IMR-90 (cell line): ENCODE measurements at regions not wholly inside any gene's neighbourhood (a gene's known extent, or its start where the extent isn't known, plus 50 kb on each side); places are given as distances from the start of the nearest gene placed in this dataset.

ENCODE experiments used
- ATAC-seq: fragments of 200-7000 bp; cut with Tn5 transposase; 2 replicates; pipeline ENCODE4 v1.9.1; 2020; ENCODE audit warnings: low read depth, mild to moderate bottlenecking, moderate library complexity
- BruUV-seq: library from RNA; stranded (reverse); fragments of 400-500 nt; replicated peaks from 2 replicates; lab custom pipeline; 2021; lab: Mats Ljungman, UMichigan
- CTCF ChIA-PET: fragments of 300-600 bp; formaldehyde crosslinking; extraction: SDS; loops from one replicate; lab custom pipeline; 2021; ENCODE audit warnings: antibody characterized with exemption; lab: Yijun Ruan, JAX
- POLR2A ChIA-PET: fragments of 300-600 bp; sonication (Branson Sonifier 250); formaldehyde crosslinking; loops from one replicate; lab custom pipeline; 2022; ENCODE audit warnings: antibody characterized with exemption; ENCODE audit not compliant: unreplicated experiment; lab: Charles Lee
- DNase-seq: peaks from one replicate; pipeline ENCODE4 v3.0.0; 2013
- H2AFZ ChIP-seq: replicated peaks from 2 replicates; pipeline ENCODE3; 2013; ENCODE audit warnings: low read length, mild to moderate bottlenecking; ENCODE audit not compliant: poor library complexity
- H2AK5ac ChIP-seq: 2 replicates; pipeline ENCODE4 v1.6.1; 2013; ENCODE audit warnings: low read depth, low read length, inconsistent platforms
- H2AK9ac ChIP-seq: replicated peaks from 2 replicates; pipeline ENCODE3; 2013; ENCODE audit warnings: mild to moderate bottlenecking, low read depth, low read length, moderate library complexity; ENCODE audit not compliant: poor library complexity
- H2BK120ac ChIP-seq: 2 replicates; pipeline ENCODE4 v1.6.1; 2013; ENCODE audit warnings: low read depth, low read length, inconsistent platforms
- H2BK15ac ChIP-seq: 3 replicates; pipeline ENCODE4 v1.6.1; 2013; ENCODE audit warnings: low read depth, low read length, inconsistent platforms
- H2BK20ac ChIP-seq: 2 replicates; pipeline ENCODE4 v1.6.1; 2013; ENCODE audit warnings: low read depth, mild to moderate bottlenecking, inconsistent platforms, low read length, moderate library complexity
- H2BK5ac ChIP-seq: 2 replicates; pipeline ENCODE4 v1.6.1; 2013; ENCODE audit warnings: mild to moderate bottlenecking, low read depth, low read length, inconsistent platforms; ENCODE audit not compliant: poor library complexity, severe bottlenecking
- H3K14ac ChIP-seq: replicated peaks from 2 replicates; pipeline ENCODE4 v1.6.1; 2013; ENCODE audit warnings: low read depth, low read length, inconsistent platforms
- H3K18ac ChIP-seq: 2 replicates; pipeline ENCODE4 v1.6.1; 2013; ENCODE audit warnings: low read depth, low read length, control low read depth
- H3K23ac ChIP-seq: 2 replicates; pipeline ENCODE4 v1.6.1; 2013; ENCODE audit warnings: low read depth, low read length, inconsistent platforms
- H3K27ac ChIP-seq: 2 replicates; pipeline ENCODE4 v1.5.1; 2013; ENCODE audit warnings: mild to moderate bottlenecking, control low read depth, low read length; ENCODE audit not compliant: insufficient read depth
- H3K27me3 ChIP-seq: 2 replicates; pipeline ENCODE4 v1.6.1; 2013; ENCODE audit warnings: low read length; ENCODE audit not compliant: control insufficient read depth, insufficient read depth
- H3K36me3 ChIP-seq: 2 replicates; pipeline ENCODE4 v1.6.1; 2013; ENCODE audit warnings: low read length, mixed read lengths; ENCODE audit not compliant: control insufficient read depth, insufficient read depth
- H3K4ac ChIP-seq: 2 replicates; pipeline ENCODE4 v1.6.1; 2013; ENCODE audit warnings: low read depth, low read length, inconsistent platforms
- H3K4me1 ChIP-seq: 2 replicates; pipeline ENCODE4 v1.6.1; 2013; ENCODE audit warnings: low read length, mixed read lengths; ENCODE audit not compliant: control insufficient read depth, insufficient read depth
- H3K4me2 ChIP-seq: 2 replicates; pipeline ENCODE4 v1.6.1; 2013; ENCODE audit warnings: low read depth, mild to moderate bottlenecking, control low read depth, low read length, moderate library complexity
- H3K4me3 ChIP-seq: 2 replicates; pipeline ENCODE4 v1.5.1; 2013; ENCODE audit warnings: low read depth, mild to moderate bottlenecking, control low read depth, low read length, moderate library complexity; ENCODE audit not compliant: insufficient read depth
- H3K56ac ChIP-seq: 2 replicates; pipeline ENCODE4 v1.6.1; 2013; ENCODE audit warnings: low read length, inconsistent platforms; ENCODE audit not compliant: insufficient read depth; ENCODE audit errors: extremely low read depth
- H3K79me1 ChIP-seq, 2 experiments: 2 replicates each; pipeline ENCODE4 v1.6.1; 2013; ENCODE audit warnings: low read length in 2 of 2, inconsistent platforms in 1 of 2, low read depth in 1 of 2
- H3K9ac ChIP-seq: 2 replicates; pipeline ENCODE4 v1.6.1; 2013; ENCODE audit warnings: low read depth, low read length, control low read depth
- H3K9me1 ChIP-seq: 2 replicates; pipeline ENCODE4 v1.6.1; 2013; ENCODE audit warnings: low read length, inconsistent platforms; ENCODE audit not compliant: insufficient read depth
- H3K9me3 ChIP-seq: 2 replicates; pipeline ENCODE4 v1.6.1; 2013; ENCODE audit warnings: low read length; ENCODE audit not compliant: control insufficient read depth, insufficient read depth
- H4K20me1 ChIP-seq: 2 replicates; pipeline ENCODE4 v1.6.1; 2013; ENCODE audit warnings: low read length, inconsistent platforms; ENCODE audit not compliant: insufficient read depth
- H4K5ac ChIP-seq: 2 replicates; pipeline ENCODE4 v1.6.1; 2013; ENCODE audit warnings: mild to moderate bottlenecking, low read depth, low read length, control low read depth
- H4K8ac ChIP-seq, 2 experiments: 2 replicates each; pipeline ENCODE4 v1.6.1; 2013; ENCODE audit warnings: low read depth in 2 of 2, low read length in 2 of 2, control low read depth in 1 of 2, inconsistent platforms in 1 of 2
- H4K91ac ChIP-seq: 2 replicates; pipeline ENCODE4 v1.6.1; 2013; ENCODE audit warnings: low read depth, low read length, inconsistent platforms; ENCODE audit not compliant: insufficient read depth
- BHLHE40 ChIP-seq: fragments of 150-350 bp; IDR thresholded peaks from 2 replicates; pipeline ENCODE4 v1.6.1; 2016; ENCODE audit warnings: mild to moderate bottlenecking, low read depth, low read length
- CEBPB ChIP-seq: IDR thresholded peaks from 2 replicates; pipeline ENCODE4 v1.6.1; 2012; ENCODE audit warnings: low read depth, low read length, improper control_type of control experiment
- CHD1 ChIP-seq: IDR thresholded peaks from 2 replicates; pipeline ENCODE4 v1.6.1; 2012; ENCODE audit warnings: low read depth, low read length, improper control_type of control experiment
- MAZ ChIP-seq: IDR thresholded peaks from 2 replicates; pipeline ENCODE4 v1.6.1; 2012; ENCODE audit warnings: low read depth, mild to moderate bottlenecking, low read length, improper control_type of control experiment, moderate library complexity, borderline replicate concordance
- MXI1 ChIP-seq: IDR thresholded peaks from 2 replicates; pipeline ENCODE4 v1.6.1; 2012; ENCODE audit warnings: low read depth, mild to moderate bottlenecking, low read length, moderate library complexity, borderline replicate concordance
- POLR2A ChIP-seq: IDR thresholded peaks from 2 replicates; pipeline ENCODE4 v1.6.1; 2012; ENCODE audit warnings: mild to moderate bottlenecking, low read depth, low read length
- RAD21 ChIP-seq: IDR thresholded peaks from 2 replicates; pipeline ENCODE4 v1.6.1; 2012; ENCODE audit warnings: low read length, improper control_type of control experiment
- RCOR1 ChIP-seq: IDR thresholded peaks from 2 replicates; pipeline ENCODE4 v1.6.1; 2012; ENCODE audit warnings: mild to moderate bottlenecking, low read length, improper control_type of control experiment; ENCODE audit not compliant: insufficient replicate concordance
- RFX5 ChIP-seq: IDR thresholded peaks from 2 replicates; pipeline ENCODE4 v1.8.0; 2012; ENCODE audit warnings: low read depth, mild to moderate bottlenecking, low read length, moderate library complexity
- WGBS, 2 experiments: methylation state at CpG; one replicate each; pipeline versions ENCODE4 v1.1.5 to v1.1.7; 2013; ENCODE audit warnings: missing lambda C conversion rate in 2 of 2; ENCODE audit not compliant: insufficient read length in 1 of 2; ENCODE audit errors: extremely low coverage in 2 of 2; 5-methylcytosine and 5-hydroxymethylcytosine counted together
- dilution Hi-C: fragments of 300-500 bp; cut with HindIII; formaldehyde crosslinking; loops from one replicate; pipeline ENCODE4 v1.14.3; 2018; ENCODE audit warnings: low sequenced_read_pairs; ENCODE audit not compliant: unreplicated experiment
- in situ Hi-C: fragments of 300-500 bp; cut with MboI; formaldehyde crosslinking; loops from 3 replicates; pipeline ENCODE4 v1.14.3; 2019; ENCODE audit warnings: low sequenced_read_pairs, inconsistent platforms, mixed read lengths
- intact Hi-C: fragments of 100-400 bp; cut with micrococcal nuclease; formaldehyde crosslinking; loops from 2 replicates; pipeline ENCODE4 v1.10.0; 2022
- TF ChIP-seq, protein P1 (sequence below): conservative IDR thresholded peaks from 2 replicates; pipeline ENCODE4 v1.5.1; 2012; ENCODE audit warnings: mild to moderate bottlenecking, low read depth, low read length, improper control_type of control experiment

DNA sequence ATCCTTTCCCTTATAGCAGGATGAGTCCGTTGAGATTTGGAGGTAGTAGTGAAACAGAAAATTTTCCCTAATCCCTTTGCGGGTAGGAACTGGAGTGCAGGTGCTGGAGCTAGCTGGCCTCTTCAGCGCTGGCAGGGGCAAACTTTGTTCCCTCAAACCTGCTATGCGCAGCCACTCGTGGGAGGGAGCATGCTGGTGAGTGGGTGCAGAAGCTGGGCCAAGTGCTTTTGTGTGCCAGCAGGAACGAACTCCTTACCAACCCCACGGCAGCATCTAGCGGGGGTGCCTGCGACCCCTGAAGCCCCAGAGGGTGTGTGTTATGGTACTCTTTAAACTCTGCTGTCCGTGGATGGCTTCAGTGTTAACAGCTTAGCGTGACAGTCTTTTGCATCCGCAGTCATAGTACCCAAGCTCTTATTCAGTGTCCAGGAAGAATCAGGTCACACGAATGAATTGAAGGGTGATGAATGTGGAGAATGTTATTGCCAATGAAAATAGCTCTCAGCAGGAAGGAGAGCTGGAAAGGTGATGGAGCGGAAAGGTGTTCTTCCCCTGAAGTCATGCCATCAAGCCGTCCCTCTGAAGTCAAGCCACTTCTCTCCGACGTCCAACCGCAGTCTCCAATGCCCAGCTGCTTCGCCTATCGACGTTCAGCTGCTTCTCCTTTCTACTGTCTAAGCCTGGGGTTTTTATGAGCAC is 1445.1 kb upstream of the CDH9 start:
- Histone ChIP-seq H3K4ac (no peak overlapping the region), H4K91ac (no peak overlapping the region), H4K8ac (no peak overlapping the region), H2BK5ac (no peak overlapping the region), H3K9ac (no peak overlapping the region), H3K4me2 (no peak overlapping the region), H3K18ac (no peak overlapping the region), H2BK120ac (no peak overlapping the region), H4K20me1 (no peaks in the 10 kb centered on the region), H3K27ac (no peak overlapping the region), H3K4me3 (no peak overlapping the region), H3K9me3 (peaks cover 5% of the 10 kb centered on the region; the same call in 1 of the 2 replicates), H2AK5ac (no peak overlapping the region), H2AFZ (no peak overlapping the region), H2BK15ac (no peak overlapping the region), H2BK20ac (no peak overlapping the region), H3K4me1 (no peaks in the 10 kb centered on the region), H3K36me3 (no peaks in the 10 kb centered on the region), H3K27me3 (no peaks in the 10 kb centered on the region), H2AK9ac (no peak overlapping the region), H3K56ac (no peak overlapping the region), H4K5ac (no peak overlapping the region), H3K14ac (no peak overlapping the region), H3K79me1 (no peaks in the 10 kb centered on the region), H3K9me1 (no peaks in the 10 kb centered on the region), H3K23ac (no peak overlapping the region)
- BruUV-seq, result no TSS peak
- dilution Hi-C loops (no loop called here), intact Hi-C loops (no loop called here), in situ Hi-C loops (no loop called here)
- CTCF ChIA-PET, result no interaction called here
- 60% methylated on average over 2 of the region's 21 CpGs; no CpG with 5 or more reads in 1 of the 2 experiments for WGBS, 2 experiments
- ATAC-seq, result no peak
- TF ChIP-seq RAD21 (no peak), CEBPB (no peak), RCOR1 (no peak), BHLHE40 (no peak), MXI1 (no peak), CHD1 (no peak), RFX5 (no peak), POLR2A (no peak), MAZ (no peak)
- TF ChIP-seq, protein P1, sequence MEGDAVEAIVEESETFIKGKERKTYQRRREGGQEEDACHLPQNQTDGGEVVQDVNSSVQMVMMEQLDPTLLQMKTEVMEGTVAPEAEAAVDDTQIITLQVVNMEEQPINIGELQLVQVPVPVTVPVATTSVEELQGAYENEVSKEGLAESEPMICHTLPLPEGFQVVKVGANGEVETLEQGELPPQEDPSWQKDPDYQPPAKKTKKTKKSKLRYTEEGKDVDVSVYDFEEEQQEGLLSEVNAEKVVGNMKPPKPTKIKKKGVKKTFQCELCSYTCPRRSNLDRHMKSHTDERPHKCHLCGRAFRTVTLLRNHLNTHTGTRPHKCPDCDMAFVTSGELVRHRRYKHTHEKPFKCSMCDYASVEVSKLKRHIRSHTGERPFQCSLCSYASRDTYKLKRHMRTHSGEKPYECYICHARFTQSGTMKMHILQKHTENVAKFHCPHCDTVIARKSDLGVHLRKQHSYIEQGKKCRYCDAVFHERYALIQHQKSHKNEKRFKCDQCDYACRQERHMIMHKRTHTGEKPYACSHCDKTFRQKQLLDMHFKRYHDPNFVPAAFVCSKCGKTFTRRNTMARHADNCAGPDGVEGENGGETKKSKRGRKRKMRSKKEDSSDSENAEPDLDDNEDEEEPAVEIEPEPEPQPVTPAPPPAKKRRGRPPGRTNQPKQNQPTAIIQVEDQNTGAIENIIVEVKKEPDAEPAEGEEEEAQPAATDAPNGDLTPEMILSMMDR, result no peak
- POLR2A ChIA-PET, result no interaction called here
- DNase-seq, result no peak
